Left ventricle myocardium inferior (tissue), 1 donor: ENCODE measurements at regions not wholly inside any gene's neighbourhood (a gene's known extent, or its start where the extent isn't known, plus 50 kb on each side); places are given as distances from the start of the nearest gene placed in this dataset.

Experiments
- DNase-seq: peaks from one replicate; pipeline ENCODE4 v3.0.0-alpha.2; 2020
- H3K27ac ChIP-seq: fragments of 200-600 bp; replicated peaks from 2 replicates; pipeline ENCODE4 v1.8.0; 2021
- H3K27me3 ChIP-seq: fragments of 200-600 bp; 2 replicates; pipeline ENCODE4 v1.8.0; 2021; ENCODE audit warnings: low read depth
- H3K36me3 ChIP-seq: fragments of 200-600 bp; 2 replicates; pipeline ENCODE4 v1.8.0; 2021
- H3K4me1 ChIP-seq: fragments of 200-600 bp; 2 replicates; pipeline ENCODE4 v1.8.0; 2021
- H3K4me3 ChIP-seq: fragments of 200-600 bp; 2 replicates; pipeline ENCODE4 v1.8.0; 2021; ENCODE audit warnings: mild to moderate bottlenecking, moderate library complexity
- H3K9me3 ChIP-seq: fragments of 200-600 bp; replicated peaks from 2 replicates; pipeline ENCODE4 v1.8.0; 2021
- intact Hi-C: fragments of 100-400 bp; cut with micrococcal nuclease; formaldehyde crosslinking; loops from one replicate; pipeline ENCODE4 v1.11.0; 2022
- TF ChIP-seq, protein P1 (sequence below): fragments of 200-600 bp; IDR thresholded peaks from 2 replicates; pipeline ENCODE4 v1.8.0; 2021; ENCODE audit warnings: antibody characterized with exemption, mild to moderate bottlenecking, borderline replicate concordance
- donor health status: DM: no; HTN: yes; CAD: no; lungs with severe emphysema.

DNA sequence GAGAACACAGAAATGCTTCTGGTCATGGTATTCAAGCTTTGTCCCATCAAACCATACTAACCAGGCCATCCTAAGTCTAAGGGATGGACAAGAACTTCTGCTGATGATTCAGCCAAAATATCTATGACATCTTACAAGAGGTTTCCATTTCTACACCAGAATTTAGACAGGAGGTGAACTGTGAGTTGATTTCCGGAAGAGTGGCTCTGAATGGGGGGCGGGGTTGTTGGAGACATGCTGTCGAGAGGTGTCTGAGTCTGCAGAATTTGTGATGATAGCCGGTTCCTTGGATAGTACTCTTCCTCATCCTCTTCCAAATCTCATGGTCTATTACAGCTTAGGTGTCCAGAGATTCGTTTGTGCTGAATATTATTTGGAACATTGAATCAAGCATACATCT lies 408.7 kb upstream of the TCF4 start:
- TF ChIP-seq, protein P1, sequence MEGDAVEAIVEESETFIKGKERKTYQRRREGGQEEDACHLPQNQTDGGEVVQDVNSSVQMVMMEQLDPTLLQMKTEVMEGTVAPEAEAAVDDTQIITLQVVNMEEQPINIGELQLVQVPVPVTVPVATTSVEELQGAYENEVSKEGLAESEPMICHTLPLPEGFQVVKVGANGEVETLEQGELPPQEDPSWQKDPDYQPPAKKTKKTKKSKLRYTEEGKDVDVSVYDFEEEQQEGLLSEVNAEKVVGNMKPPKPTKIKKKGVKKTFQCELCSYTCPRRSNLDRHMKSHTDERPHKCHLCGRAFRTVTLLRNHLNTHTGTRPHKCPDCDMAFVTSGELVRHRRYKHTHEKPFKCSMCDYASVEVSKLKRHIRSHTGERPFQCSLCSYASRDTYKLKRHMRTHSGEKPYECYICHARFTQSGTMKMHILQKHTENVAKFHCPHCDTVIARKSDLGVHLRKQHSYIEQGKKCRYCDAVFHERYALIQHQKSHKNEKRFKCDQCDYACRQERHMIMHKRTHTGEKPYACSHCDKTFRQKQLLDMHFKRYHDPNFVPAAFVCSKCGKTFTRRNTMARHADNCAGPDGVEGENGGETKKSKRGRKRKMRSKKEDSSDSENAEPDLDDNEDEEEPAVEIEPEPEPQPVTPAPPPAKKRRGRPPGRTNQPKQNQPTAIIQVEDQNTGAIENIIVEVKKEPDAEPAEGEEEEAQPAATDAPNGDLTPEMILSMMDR = no peak
- Histone ChIP-seq H3K4me1 (peaks cover 22% of the 10 kb centered on the region), H3K27me3 (no peaks in the 10 kb centered on the region), H3K27ac (no peak overlapping the region), H3K36me3 (no peaks in the 10 kb centered on the region), H3K4me3 (no peak overlapping the region), H3K9me3 (no peaks in the 10 kb centered on the region)
- no peak for DNase-seq
- intact Hi-C loops = loop anchor here (10.0 kb wide), 1 partner anchor 68 kb away; no protein-coding TSS in a partner anchor

DNA sequence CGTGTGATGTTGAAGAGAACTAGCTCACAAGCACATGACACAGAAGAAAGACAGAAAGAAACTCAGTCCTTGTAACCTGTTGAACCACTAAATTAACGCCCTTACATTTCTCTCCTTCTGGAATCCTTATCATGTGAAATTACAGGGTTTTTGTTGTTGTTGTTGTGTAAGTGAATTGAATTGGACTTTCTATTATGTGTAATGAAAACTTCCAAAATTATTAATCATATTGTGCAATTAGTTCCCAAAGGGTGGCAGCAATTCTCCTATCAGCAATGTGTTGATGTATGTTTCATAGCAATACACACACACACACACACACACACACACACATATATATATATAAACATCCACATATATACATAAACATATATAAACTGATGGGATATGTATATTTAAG lies 402.2 kb upstream of the TCF4 start:
- peaks cover 11% of the 10 kb centered on the region for H3K9me3 ChIP-seq
- peaks cover 12% of the 10 kb centered on the region for H3K4me1 ChIP-seq
- no peaks in the 10 kb centered on the region for H3K36me3 ChIP-seq
- TF ChIP-seq, protein P1 = no peak
- H3K27ac ChIP-seq = no peak overlapping the region
- no peak for DNase-seq
- intact Hi-C loops = loop anchor here (10.0 kb wide), 1 partner anchor 75 kb away; no protein-coding TSS in a partner anchor
- H3K27me3 ChIP-seq = no peaks in the 10 kb centered on the region
- H3K4me3 ChIP-seq = no peak overlapping the region

DNA sequence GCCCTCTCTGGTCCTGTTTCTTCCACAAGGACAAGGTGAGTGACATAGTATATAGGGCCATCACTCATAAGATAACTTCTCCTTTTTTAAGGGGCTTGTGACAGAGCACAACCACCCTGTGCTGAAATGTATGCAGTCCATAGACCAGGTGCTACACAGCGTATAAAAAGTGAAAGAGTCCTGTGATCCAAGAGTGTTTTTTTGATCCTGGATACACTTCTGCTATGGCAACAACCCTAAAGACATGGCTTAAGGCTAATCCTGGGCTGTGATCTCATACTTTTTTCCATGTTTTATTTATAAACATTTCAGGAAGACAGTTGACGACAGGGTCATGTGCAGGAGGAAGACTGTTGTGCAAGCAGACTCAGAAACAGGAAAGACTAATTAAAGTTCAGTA lies 400.5 kb upstream of the TCF4 start:
- Histone ChIP-seq H3K4me1 (peaks cover 12% of the 10 kb centered on the region), H3K9me3 (peaks cover 23% of the 10 kb centered on the region), H3K27ac (peak overlapping the region; percentile 62), H3K36me3 (no peaks in the 10 kb centered on the region), H3K4me3 (peak overlapping the region; percentile 2), H3K27me3 (no peaks in the 10 kb centered on the region)
- TF ChIP-seq, protein P1 = no peak
- intact Hi-C loops = no loop called here
- DNase-seq = no peak

DNA sequence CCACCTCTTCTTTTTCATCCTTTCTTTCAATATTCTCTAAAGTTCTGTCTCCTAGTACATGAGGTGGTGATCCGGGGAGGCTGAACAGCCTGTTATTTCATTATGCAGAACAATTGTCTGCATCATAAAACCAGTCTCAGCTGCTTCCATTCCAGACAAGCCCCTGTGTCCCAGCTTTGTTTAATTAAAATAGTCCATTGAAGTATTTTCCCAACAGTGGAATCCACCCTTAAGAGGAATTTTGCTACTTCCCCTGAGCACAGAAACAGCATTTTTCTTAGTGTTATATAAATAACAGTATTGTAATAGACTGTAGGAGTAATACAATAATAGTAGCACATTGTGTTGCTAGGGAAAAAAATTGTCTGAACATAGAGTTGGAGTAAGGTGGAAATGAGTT lies 395.4 kb upstream of the TCF4 start:
- Histone ChIP-seq H3K27ac (peak overlapping the region; percentile 84), H3K27me3 (no peaks in the 10 kb centered on the region)

DNA sequence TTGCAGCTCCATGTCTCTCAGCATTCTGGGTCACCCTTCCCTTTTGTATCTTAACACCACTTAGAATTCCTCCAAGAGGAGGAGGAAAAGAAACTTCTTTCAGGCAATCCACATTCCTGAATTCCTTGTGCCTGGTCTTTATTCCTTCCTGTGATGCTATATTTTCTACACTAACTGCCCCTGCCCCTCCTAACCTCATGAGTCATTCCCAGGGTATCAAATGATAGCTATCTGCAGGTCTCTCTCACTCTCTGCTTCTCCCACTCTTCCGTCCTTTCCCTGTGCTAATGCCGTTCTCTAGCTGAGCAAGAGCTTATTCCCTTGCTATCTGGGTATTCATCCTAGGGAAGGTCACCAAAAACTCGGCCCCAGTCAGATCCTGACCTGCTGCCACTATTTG lies 395.0 kb upstream of the TCF4 start:
- no peaks in the 10 kb centered on the region for H3K36me3 ChIP-seq
- peak overlapping the region; percentile 10 for H3K4me3 ChIP-seq
- TF ChIP-seq, protein P1 = no peak
- intact Hi-C loops = no loop called here
- H3K4me1 ChIP-seq = peaks cover 11% of the 10 kb centered on the region
- no peaks in the 10 kb centered on the region for H3K27me3 ChIP-seq
- H3K27ac ChIP-seq = peak overlapping the region; percentile 84
- peaks cover 20% of the 10 kb centered on the region for H3K9me3 ChIP-seq
- no peak for DNase-seq

More for the DNA sequence above, 395.4 kb upstream of the TCF4 start:
- intact Hi-C loops = no loop called here
- TF ChIP-seq, protein P1 = no peak
- no peak for DNase-seq
- H3K4me3 ChIP-seq = peak overlapping the region; percentile 10
- peaks cover 23% of the 10 kb centered on the region for H3K9me3 ChIP-seq
- H3K4me1 ChIP-seq = peaks cover 15% of the 10 kb centered on the region
- no peaks in the 10 kb centered on the region for H3K36me3 ChIP-seq
